ENCODE measurements at regions not wholly inside any gene's neighbourhood (a gene's known extent, or its start where the extent isn't known, plus 50 kb on each side); places are given as distances from the start of the nearest gene placed in this dataset.
"Not testable (repeated sequence)": the region's sequence is repeated elsewhere in the genome, so short reads cannot be mapped to it uniquely, and the experiment has no call there.

DNA sequence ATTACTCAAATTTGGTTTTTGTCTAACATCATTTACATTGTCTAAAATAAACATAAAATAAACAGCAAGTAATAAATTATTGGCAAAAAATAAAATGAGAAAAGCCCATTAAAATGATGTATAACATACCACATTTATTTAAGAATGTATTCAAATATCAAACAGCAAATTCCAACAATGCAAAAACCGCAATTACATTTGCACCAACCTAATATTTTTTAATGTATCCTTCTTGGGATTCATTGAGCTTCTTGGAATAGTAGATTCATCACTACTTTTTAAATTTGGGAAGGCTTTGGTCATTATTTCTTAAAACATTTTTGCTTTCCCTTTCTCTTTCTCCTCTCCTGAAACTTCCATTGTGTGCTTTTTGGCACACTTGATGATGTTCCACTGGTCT lies 400.2 kb downstream of the MAGEE1 start:
- Histone ChIP-seq H3K27ac (no peak overlapping the region), H3K27me3 (no peaks in the 10 kb centered on the region), H3K4me1 (no peaks in the 10 kb centered on the region), H3K4me3 (no peak overlapping the region), H3K36me3 (no peaks in the 10 kb centered on the region), H3K9me3 (no peaks in the 10 kb centered on the region)
- ATAC-seq (no peak), DNase-seq (no peak)
- intact Hi-C loops (cut with DNase I), result no loop called here
- TF ChIP-seq CTCF (IDR thresholded peaks at IDR 0.05), result no peak

- H3K9me3 ChIP-seq; DNase-seq; H3K4me1 ChIP-seq; H3K27me3 ChIP-seq; ATAC-seq; H3K4me3 ChIP-seq; H3K27ac ChIP-seq; H3K36me3 ChIP-seq; intact Hi-C loops (cut with DNase I): not testable (repeated sequence)
These were observed 413.4 kb downstream of the MAGEE1 start for GRCh38 chrX:76840902-76841301.

- Histone ChIP-seq H3K36me3 (no peaks in the 10 kb centered on the region), H3K27ac (no peak overlapping the region), H3K9me3 (peaks cover 0 to 20% of the 10 kb centered on the region in 2 donors), H3K27me3 (no peaks in the 10 kb centered on the region), H3K4me1 (no peaks in the 10 kb centered on the region), H3K4me3 (no peak overlapping the region)
- ATAC-seq (no peak), DNase-seq (no peak)
- no peak for TF ChIP-seq CTCF (IDR thresholded peaks at IDR 0.05)
- intact Hi-C loops (cut with DNase I), result no loop called here
These were observed 423.3 kb downstream of the MAGEE1 start for GRCh38 chrX:76850851-76851250.

DNA sequence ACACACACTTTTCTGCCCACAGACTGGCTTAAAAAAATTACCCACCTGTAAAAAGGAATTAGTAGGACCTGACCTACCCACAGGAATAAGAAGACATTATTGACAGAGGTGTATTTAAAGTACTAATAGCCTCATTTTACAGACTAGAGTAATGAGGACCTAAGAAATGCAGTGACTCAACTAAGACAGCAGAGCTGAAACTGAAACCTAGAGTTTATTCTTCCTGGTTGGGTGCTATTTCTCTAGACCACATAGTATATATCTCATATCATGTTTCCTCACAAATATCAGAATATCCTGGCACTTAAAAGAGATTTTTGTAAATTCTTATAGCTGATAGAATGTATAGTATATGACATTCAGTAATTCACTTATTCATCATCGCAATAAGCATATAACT lies 435.0 kb downstream of the MAGEE1 start:
- H3K4me3 ChIP-seq, result no peak overlapping the region
- no peak for TF ChIP-seq CTCF (IDR thresholded peaks at IDR 0.05)
- H3K27ac ChIP-seq, result no peak overlapping the region
- no peaks in the 10 kb centered on the region for H3K36me3 ChIP-seq
- intact Hi-C loops (cut with DNase I), result no loop called here
- no peaks in the 10 kb centered on the region for H3K4me1 ChIP-seq
- no peak for DNase-seq
- no peak for ATAC-seq
- H3K27me3 ChIP-seq, result no peaks in the 10 kb centered on the region
- H3K9me3 ChIP-seq, result no peaks in the 10 kb centered on the region

- no peak for TF ChIP-seq CTCF (IDR thresholded peaks at IDR 0.05)
- no peak for ATAC-seq
- Histone ChIP-seq H3K4me1 (no peaks in the 10 kb centered on the region), H3K4me3 (no peak overlapping the region), H3K36me3 (no peaks in the 10 kb centered on the region), H3K9me3 (no peaks in the 10 kb centered on the region), H3K27ac (no peak overlapping the region), H3K27me3 (no peaks in the 10 kb centered on the region)
- no peak for DNase-seq
- intact Hi-C loops (cut with DNase I), result no loop called here
These were observed 466.4 kb downstream of the MAGEE1 start for GRCh38 chrX:76893930-76894329.

DNA sequence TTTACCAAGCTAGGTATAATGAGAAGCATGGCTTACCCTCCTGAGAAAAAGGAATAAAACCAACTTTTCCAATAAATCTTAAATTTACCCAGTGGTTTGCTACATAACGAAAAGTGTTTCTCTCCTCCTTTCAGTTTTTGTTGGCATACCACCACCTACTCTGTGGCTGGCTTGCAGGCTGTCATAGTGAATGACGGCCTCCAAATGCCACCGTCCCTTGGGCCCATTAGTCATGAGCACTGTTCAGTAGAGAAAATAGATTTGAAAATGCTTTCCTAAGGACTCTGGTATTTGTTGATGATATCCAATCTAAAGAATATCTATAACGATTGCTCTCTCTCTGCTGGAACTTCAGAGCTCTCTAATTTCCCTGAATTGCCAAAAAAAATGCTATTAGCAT lies 488.3 kb downstream of the MAGEE1 start:
- H3K27me3 ChIP-seq, result no peaks in the 10 kb centered on the region
- no peak overlapping the region for H3K27ac ChIP-seq
- intact Hi-C loops (cut with DNase I), result no loop called here
- H3K9me3 ChIP-seq, result peaks cover 0 to 4% of the 10 kb centered on the region in 2 donors
- H3K4me1 ChIP-seq, result no peaks in the 10 kb centered on the region
- H3K36me3 ChIP-seq, result no peaks in the 10 kb centered on the region
- no peak overlapping the region for H3K4me3 ChIP-seq
- DNase-seq (no peak), ATAC-seq (no peak)
- TF ChIP-seq CTCF (IDR thresholded peaks at IDR 0.05), result no peak
